ENCODE measurements at regions not wholly inside any gene's neighbourhood (a gene's known extent, or its start where the extent isn't known, plus 50 kb on each side); places are given as distances from the start of the nearest gene placed in this dataset.

GRCh38 chr12:75683220-75683619 lies 171.8 kb upstream of the KRR1 start:
- Histone ChIP-seq H3K4me3 (ENCODE audit: low read depth, low read length) (no peak overlapping the region), H3K4me2 (ENCODE audit: low read length) (no peak overlapping the region), H2AFZ (no peak overlapping the region), H3K27ac (no peak overlapping the region), H3K79me2 (no peaks in the 10 kb centered on the region), H3K36me3 (ENCODE audit: control insufficient read depth, insufficient read depth, low read length) (no peaks in the 10 kb centered on the region), H3K4me1 (no peaks in the 10 kb centered on the region), H3K27me3 (ENCODE audit: control insufficient read depth, insufficient read depth, low read length) (no peaks in the 10 kb centered on the region), H3K9me3 (ENCODE audit: control insufficient read depth, low read length) (no peaks in the 10 kb centered on the region), H3K9ac (no peak overlapping the region)
- TF ChIP-seq CTCF (IDR thresholded peaks at IDR 0.05): no peak

GRCh38 chr12:75677522-75677921 lies 166.1 kb upstream of the KRR1 start:
- TF ChIP-seq CTCF (IDR thresholded peaks at IDR 0.05): no peak
- Histone ChIP-seq H3K9ac (no peak overlapping the region), H3K79me2 (no peaks in the 10 kb centered on the region), H3K36me3 (ENCODE audit: control insufficient read depth, insufficient read depth, low read length) (no peaks in the 10 kb centered on the region), H3K27me3 (ENCODE audit: control insufficient read depth, insufficient read depth, low read length) (no peaks in the 10 kb centered on the region), H3K27ac (no peak overlapping the region), H3K4me1 (no peaks in the 10 kb centered on the region), H2AFZ (no peak overlapping the region), H3K9me3 (ENCODE audit: control insufficient read depth, low read length) (no peaks in the 10 kb centered on the region), H3K4me3 (ENCODE audit: low read depth, low read length) (no peak overlapping the region), H3K4me2 (ENCODE audit: low read length) (no peak overlapping the region)

- no peak overlapping the region for H3K4me3 ChIP-seq (ENCODE audit: low read depth, low read length)
- TF ChIP-seq CTCF (IDR thresholded peaks at IDR 0.05): no peak
- no peak overlapping the region for H3K4me2 ChIP-seq (ENCODE audit: low read length)
- no peaks in the 10 kb centered on the region for H3K9me3 ChIP-seq (ENCODE audit: control insufficient read depth, low read length)
- H2AFZ ChIP-seq: no peak overlapping the region
- no peaks in the 10 kb centered on the region for H3K36me3 ChIP-seq (ENCODE audit: control insufficient read depth, insufficient read depth, low read length)
- no peaks in the 10 kb centered on the region for H3K79me2 ChIP-seq
- H3K27ac ChIP-seq: no peak overlapping the region
- no peaks in the 10 kb centered on the region for H3K27me3 ChIP-seq (ENCODE audit: control insufficient read depth, insufficient read depth, low read length)
- no peaks in the 10 kb centered on the region for H3K4me1 ChIP-seq
- H3K9ac ChIP-seq: no peak overlapping the region
These were observed 163.0 kb upstream of the KRR1 start for GRCh38 chr12:75674393-75674792.

- Histone ChIP-seq H2AFZ (no peak overlapping the region), H3K9me3 (ENCODE audit: control insufficient read depth, low read length) (no peaks in the 10 kb centered on the region), H3K9ac (no peak overlapping the region), H3K79me2 (no peaks in the 10 kb centered on the region), H3K27me3 (ENCODE audit: control insufficient read depth, insufficient read depth, low read length) (no peaks in the 10 kb centered on the region), H3K4me2 (ENCODE audit: low read length) (no peak overlapping the region), H3K4me1 (no peaks in the 10 kb centered on the region), H3K27ac (no peak overlapping the region), H3K4me3 (ENCODE audit: low read depth, low read length) (no peak overlapping the region), H3K36me3 (ENCODE audit: control insufficient read depth, insufficient read depth, low read length) (no peaks in the 10 kb centered on the region)
- TF ChIP-seq CTCF (IDR thresholded peaks at IDR 0.05): no peak
These were observed 160.8 kb upstream of the KRR1 start for GRCh38 chr12:75672200-75672599.

GRCh38 chr12:75670216-75670615 lies 158.8 kb upstream of the KRR1 start:
- no peak for TF ChIP-seq CTCF (IDR thresholded peaks at IDR 0.05)
- Histone ChIP-seq H3K79me2 (no peaks in the 10 kb centered on the region), H3K4me1 (no peaks in the 10 kb centered on the region), H2AFZ (no peak overlapping the region), H3K9me3 (ENCODE audit: control insufficient read depth, low read length) (no peaks in the 10 kb centered on the region), H3K4me3 (ENCODE audit: low read depth, low read length) (no peak overlapping the region), H3K4me2 (ENCODE audit: low read length) (no peak overlapping the region), H3K36me3 (ENCODE audit: control insufficient read depth, insufficient read depth, low read length) (no peaks in the 10 kb centered on the region), H3K27me3 (ENCODE audit: control insufficient read depth, insufficient read depth, low read length) (no peaks in the 10 kb centered on the region), H3K27ac (no peak overlapping the region), H3K9ac (no peak overlapping the region)
